ENCODE measurements at regions not wholly inside any gene's neighbourhood (a gene's known extent, or its start where the extent isn't known, plus 50 kb on each side); places are given as distances from the start of the nearest gene placed in this dataset.

DNA sequence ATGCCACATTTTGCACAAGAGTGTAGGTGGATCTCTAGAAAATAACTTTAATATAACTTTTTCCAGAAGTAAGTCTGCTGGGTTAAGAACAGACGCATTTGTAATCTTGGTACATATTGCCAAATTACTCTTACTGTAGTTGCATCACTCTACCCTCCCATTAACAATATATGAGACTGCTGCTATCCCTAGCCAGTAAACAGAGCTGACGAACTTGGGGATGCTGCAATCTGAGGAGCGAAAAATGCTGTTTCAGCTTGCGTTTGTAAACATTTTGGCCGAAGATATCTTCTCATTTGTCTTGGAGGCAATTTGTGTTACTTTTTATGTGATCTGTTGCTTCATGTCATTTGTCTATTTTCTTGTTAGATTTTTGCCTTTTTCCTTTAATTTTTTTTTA is 1482.8 kb downstream of the OLFM4 start:
- TF ChIP-seq, protein P1, sequence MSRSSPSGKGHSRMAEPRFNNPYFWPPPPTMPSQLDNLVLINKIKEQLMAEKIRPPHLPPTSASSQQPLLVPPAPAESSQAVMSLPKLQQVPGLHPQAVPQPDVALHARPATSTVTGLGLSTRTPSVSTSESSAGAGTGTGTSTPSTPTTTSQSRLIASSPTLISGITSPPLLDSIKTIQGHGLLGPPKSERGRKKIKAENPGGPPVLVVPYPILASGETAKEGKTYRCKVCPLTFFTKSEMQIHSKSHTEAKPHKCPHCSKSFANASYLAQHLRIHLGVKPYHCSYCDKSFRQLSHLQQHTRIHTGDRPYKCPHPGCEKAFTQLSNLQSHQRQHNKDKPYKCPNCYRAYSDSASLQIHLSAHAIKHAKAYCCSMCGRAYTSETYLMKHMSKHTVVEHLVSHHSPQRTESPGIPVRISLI (tag by site-specific recombination; IDR thresholded peaks at IDR 0.05), result no peak
- TF ChIP-seq ZNF121 (tag by site-specific recombination; IDR thresholded peaks at IDR 0.05) (no peak), SETDB1 (IDR thresholded peaks at IDR 0.05; ENCODE audit: insufficient read length, low read length) (no peak), BCL11A (tag by site-specific recombination; IDR thresholded peaks at IDR 0.05; ENCODE audit: low read depth) (no peak), ZNF843 (tag by site-specific recombination; IDR thresholded peaks at IDR 0.05) (no peak), PRDM1 (tag by site-specific recombination; IDR thresholded peaks at IDR 0.05) (no peak), ZSCAN16 (tag by site-specific recombination; IDR thresholded peaks at IDR 0.05) (no peak), ATF2 (tag by site-specific recombination; IDR thresholded peaks at IDR 0.05; ENCODE audit: low read depth) (no peak), YY1 (tag by site-specific recombination; IDR thresholded peaks at IDR 0.05) (no peak), ZNF138 (tag by site-specific recombination; IDR thresholded peaks at IDR 0.05; ENCODE audit: borderline replicate concordance) (no peak), ZNF354C (tag by site-specific recombination; IDR thresholded peaks at IDR 0.05; ENCODE audit: borderline replicate concordance, low read depth) (no peak)
- TF ChIP-seq, protein P2, sequence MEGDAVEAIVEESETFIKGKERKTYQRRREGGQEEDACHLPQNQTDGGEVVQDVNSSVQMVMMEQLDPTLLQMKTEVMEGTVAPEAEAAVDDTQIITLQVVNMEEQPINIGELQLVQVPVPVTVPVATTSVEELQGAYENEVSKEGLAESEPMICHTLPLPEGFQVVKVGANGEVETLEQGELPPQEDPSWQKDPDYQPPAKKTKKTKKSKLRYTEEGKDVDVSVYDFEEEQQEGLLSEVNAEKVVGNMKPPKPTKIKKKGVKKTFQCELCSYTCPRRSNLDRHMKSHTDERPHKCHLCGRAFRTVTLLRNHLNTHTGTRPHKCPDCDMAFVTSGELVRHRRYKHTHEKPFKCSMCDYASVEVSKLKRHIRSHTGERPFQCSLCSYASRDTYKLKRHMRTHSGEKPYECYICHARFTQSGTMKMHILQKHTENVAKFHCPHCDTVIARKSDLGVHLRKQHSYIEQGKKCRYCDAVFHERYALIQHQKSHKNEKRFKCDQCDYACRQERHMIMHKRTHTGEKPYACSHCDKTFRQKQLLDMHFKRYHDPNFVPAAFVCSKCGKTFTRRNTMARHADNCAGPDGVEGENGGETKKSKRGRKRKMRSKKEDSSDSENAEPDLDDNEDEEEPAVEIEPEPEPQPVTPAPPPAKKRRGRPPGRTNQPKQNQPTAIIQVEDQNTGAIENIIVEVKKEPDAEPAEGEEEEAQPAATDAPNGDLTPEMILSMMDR (tag by site-specific recombination; IDR thresholded peaks at IDR 0.05), result no peak
- TF ChIP-seq, protein P3, sequence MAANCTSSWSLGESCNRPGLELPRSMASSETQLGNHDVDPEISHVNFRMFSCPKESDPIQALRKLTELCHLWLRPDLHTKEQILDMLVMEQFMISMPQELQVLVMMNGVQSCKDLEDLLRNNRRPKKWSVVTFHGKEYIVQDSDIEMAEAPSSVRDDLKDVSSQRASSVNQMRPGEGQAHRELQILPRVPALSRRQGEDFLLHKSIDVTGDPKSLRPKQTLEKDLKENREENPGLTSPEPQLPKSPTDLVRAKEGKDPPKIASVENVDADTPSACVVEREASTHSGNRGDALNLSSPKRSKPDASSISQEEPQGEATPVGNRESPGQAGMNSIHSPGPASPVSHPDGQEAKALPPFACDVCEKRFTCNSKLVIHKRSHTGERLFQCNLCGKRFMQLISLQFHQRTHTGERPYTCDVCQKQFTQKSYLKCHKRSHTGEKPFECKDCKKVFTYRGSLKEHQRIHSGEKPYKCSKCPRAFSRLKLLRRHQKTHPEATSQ (tag by site-specific recombination; IDR thresholded peaks at IDR 0.05), result no peak
